Liver (tissue), 8 donors: ENCODE measurements at regions not wholly inside any gene's neighbourhood (a gene's known extent, or its start where the extent isn't known, plus 50 kb on each side); places are given as distances from the start of the nearest gene placed in this dataset.

Experiments used
- DNase-seq: peaks from one replicate; pipeline ENCODE4 v3.0.0-alpha.2; 2017; ENCODE audit warnings: low spot score
- H3K27ac ChIP-seq, 2 donors: one replicate each; pipeline ENCODE4 v1.7.0; 2013; ENCODE audit warnings: inconsistent platforms in 2 of 2, low read length in 2 of 2, control low read depth in 1 of 2, low read depth in 1 of 2, mild to moderate bottlenecking in 1 of 2
- H3K27me3 ChIP-seq, 4 donors: one replicate each; pipeline versions ENCODE4 v1.6.1 to v1.7.0; 2013; ENCODE audit warnings: low read length in 3 of 4, inconsistent platforms in 1 of 4, mild to moderate bottlenecking in 1 of 4, moderate library complexity in 1 of 4; ENCODE audit not compliant: control insufficient read depth in 4 of 4, insufficient read depth in 4 of 4
- H3K36me3 ChIP-seq, 4 donors: one replicate each; pipeline versions ENCODE4 v1.6.1 to v1.7.0; 2013; ENCODE audit warnings: low read length in 3 of 4, mild to moderate bottlenecking in 3 of 4, low read depth in 1 of 4, moderate library complexity in 1 of 4; ENCODE audit not compliant: control insufficient read depth in 4 of 4, insufficient read depth in 3 of 4
- H3K4me1 ChIP-seq, 4 donors: one replicate each; pipeline versions ENCODE4 v1.6.1 to v1.7.0; 2013; ENCODE audit warnings: low read length in 3 of 4, mild to moderate bottlenecking in 3 of 4, moderate library complexity in 1 of 4; ENCODE audit not compliant: control insufficient read depth in 4 of 4, insufficient read depth in 4 of 4
- H3K4me3 ChIP-seq, 3 donors: one replicate each; pipeline versions ENCODE4 v1.6.1 to v1.7.0; 2013; ENCODE audit warnings: low read length in 3 of 3, control low read depth in 1 of 3, low read depth in 1 of 3, mild to moderate bottlenecking in 1 of 3
- H3K9ac ChIP-seq, 2 donors: one replicate each; pipeline ENCODE4 v1.7.0; 2013; ENCODE audit warnings: low read length in 2 of 2, mild to moderate bottlenecking in 2 of 2, moderate library complexity in 2 of 2, control low read depth in 1 of 2, low read depth in 1 of 2
- H3K9me3 ChIP-seq, 4 donors: one replicate each; pipeline versions ENCODE4 v1.6.1 to v1.7.0; 2013; ENCODE audit warnings: low read length in 3 of 4; ENCODE audit not compliant: control insufficient read depth in 4 of 4
- EGR1 ChIP-seq, 2 donors: IDR thresholded peaks; 2 replicates each; pipeline ENCODE4 v1.6.1; 2016 to 2018; ENCODE audit warnings: antibody characterized with exemption in 2 of 2, low read depth in 2 of 2
- FOXA1 ChIP-seq: IDR thresholded peaks from 2 replicates; pipeline ENCODE4 v1.6.1; 2016; ENCODE audit warnings: antibody characterized with exemption
- FOXA2 ChIP-seq: IDR thresholded peaks from 2 replicates; pipeline ENCODE4 v1.6.1; 2016; ENCODE audit warnings: antibody characterized with exemption
- GABPA ChIP-seq, 2 donors: IDR thresholded peaks in 1 of 2; conservative IDR thresholded peaks in 1 of 2; 2 replicates each; pipeline ENCODE4 v1.6.1; 2016; ENCODE audit warnings: antibody characterized with exemption in 2 of 2, mild to moderate bottlenecking in 1 of 2, moderate library complexity in 1 of 2
- HNF4A ChIP-seq, 2 donors: conservative IDR thresholded peaks; 2 replicates each; pipeline ENCODE4 v1.6.1; 2016; ENCODE audit warnings: antibody characterized with exemption in 2 of 2, mild to moderate bottlenecking in 2 of 2
- HNF4G ChIP-seq: IDR thresholded peaks from 2 replicates; pipeline ENCODE4 v1.6.1; 2016; ENCODE audit warnings: antibody characterized with exemption
- JUND ChIP-seq, 2 donors: IDR thresholded peaks; 2 replicates each; pipeline ENCODE4 v1.6.1; 2016; ENCODE audit warnings: antibody characterized with exemption in 2 of 2
- MAX ChIP-seq: IDR thresholded peaks from 2 replicates; pipeline ENCODE4 v1.6.1; 2016; ENCODE audit warnings: antibody characterized with exemption
- NR2F2 ChIP-seq: IDR thresholded peaks from 2 replicates; pipeline ENCODE4 v1.6.1; 2016; ENCODE audit warnings: antibody characterized with exemption
- RAD21 ChIP-seq, 2 donors: IDR thresholded peaks; 2 replicates each; pipeline ENCODE4 v1.6.1; 2016; ENCODE audit warnings: antibody characterized with exemption in 2 of 2, mild to moderate bottlenecking in 2 of 2
- REST ChIP-seq: IDR thresholded peaks from 2 replicates; pipeline ENCODE4 v1.6.1; 2016; ENCODE audit warnings: antibody characterized with exemption, mild to moderate bottlenecking
- RXRA ChIP-seq, 2 donors: IDR thresholded peaks; 2 replicates each; pipeline ENCODE4 v1.6.1; 2017 to 2018; ENCODE audit warnings: antibody characterized with exemption in 2 of 2, mild to moderate bottlenecking in 1 of 2
- TAF1 ChIP-seq: conservative IDR thresholded peaks from 2 replicates; pipeline ENCODE4 v1.6.1; 2016; ENCODE audit warnings: antibody characterized with exemption, mild to moderate bottlenecking
- YY1 ChIP-seq: IDR thresholded peaks from 2 replicates; pipeline ENCODE4 v1.6.1; 2016; ENCODE audit warnings: antibody characterized with exemption, mild to moderate bottlenecking
- WGBS: extraction: QIAGEN DNeasy Blood & Tissue Kit; methylation state at CpG from one replicate; pipeline ENCODE4 v1.1.7; 2013; 5-methylcytosine and 5-hydroxymethylcytosine counted together
- TF ChIP-seq, protein P1 (sequence below): IDR thresholded peaks from 2 replicates; pipeline ENCODE4 v1.6.1; 2016; ENCODE audit warnings: antibody characterized with exemption
- TF ChIP-seq, protein P2 (sequence below): fragments of 150-350 bp; IDR thresholded peaks from 2 replicates; pipeline ENCODE4 v1.5.1; 2017; ENCODE audit warnings: improper control_type of control experiment, low read depth, low read length; ENCODE audit not compliant: missing input control
- TF ChIP-seq, protein P3 (sequence below): IDR thresholded peaks from 2 replicates; pipeline ENCODE4 v1.6.1; 2016; ENCODE audit warnings: antibody characterized with exemption
- donor health status: healthy.
- donor health status: healthy.
- donor health status: healthy.
- donor health status: healthy.
- donor health status: healthy.

- TF ChIP-seq TAF1 (no peak), MAX (no peak), FOXA2 (no peak)
- TF ChIP-seq, protein P1, sequence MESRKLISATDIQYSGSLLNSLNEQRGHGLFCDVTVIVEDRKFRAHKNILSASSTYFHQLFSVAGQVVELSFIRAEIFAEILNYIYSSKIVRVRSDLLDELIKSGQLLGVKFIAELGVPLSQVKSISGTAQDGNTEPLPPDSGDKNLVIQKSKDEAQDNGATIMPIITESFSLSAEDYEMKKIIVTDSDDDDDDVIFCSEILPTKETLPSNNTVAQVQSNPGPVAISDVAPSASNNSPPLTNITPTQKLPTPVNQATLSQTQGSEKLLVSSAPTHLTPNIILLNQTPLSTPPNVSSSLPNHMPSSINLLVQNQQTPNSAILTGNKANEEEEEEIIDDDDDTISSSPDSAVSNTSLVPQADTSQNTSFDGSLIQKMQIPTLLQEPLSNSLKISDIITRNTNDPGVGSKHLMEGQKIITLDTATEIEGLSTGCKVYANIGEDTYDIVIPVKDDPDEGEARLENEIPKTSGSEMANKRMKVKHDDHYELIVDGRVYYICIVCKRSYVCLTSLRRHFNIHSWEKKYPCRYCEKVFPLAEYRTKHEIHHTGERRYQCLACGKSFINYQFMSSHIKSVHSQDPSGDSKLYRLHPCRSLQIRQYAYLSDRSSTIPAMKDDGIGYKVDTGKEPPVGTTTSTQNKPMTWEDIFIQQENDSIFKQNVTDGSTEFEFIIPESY: no peak
These were observed 496.9 kb upstream of the STXBP6 start (continued) for GRCh38 chr14:25546826-25547225.

- 54% methylated on average over 2 of the region's 2 CpGs for WGBS
These were observed 488.0 kb upstream of the STXBP6 start for GRCh38 chr14:25537846-25538455.

GRCh38 chr14:25526290-25526689 is 476.3 kb upstream of the STXBP6 start:
- WGBS: 91% methylated on average over 2 of the region's 2 CpGs

More at GRCh38 chr14:25537846-25538455, 488.0 kb upstream of the STXBP6 start:
- no peak for DNase-seq
- TF ChIP-seq, protein P1: no peak
- TF ChIP-seq, protein P2, sequence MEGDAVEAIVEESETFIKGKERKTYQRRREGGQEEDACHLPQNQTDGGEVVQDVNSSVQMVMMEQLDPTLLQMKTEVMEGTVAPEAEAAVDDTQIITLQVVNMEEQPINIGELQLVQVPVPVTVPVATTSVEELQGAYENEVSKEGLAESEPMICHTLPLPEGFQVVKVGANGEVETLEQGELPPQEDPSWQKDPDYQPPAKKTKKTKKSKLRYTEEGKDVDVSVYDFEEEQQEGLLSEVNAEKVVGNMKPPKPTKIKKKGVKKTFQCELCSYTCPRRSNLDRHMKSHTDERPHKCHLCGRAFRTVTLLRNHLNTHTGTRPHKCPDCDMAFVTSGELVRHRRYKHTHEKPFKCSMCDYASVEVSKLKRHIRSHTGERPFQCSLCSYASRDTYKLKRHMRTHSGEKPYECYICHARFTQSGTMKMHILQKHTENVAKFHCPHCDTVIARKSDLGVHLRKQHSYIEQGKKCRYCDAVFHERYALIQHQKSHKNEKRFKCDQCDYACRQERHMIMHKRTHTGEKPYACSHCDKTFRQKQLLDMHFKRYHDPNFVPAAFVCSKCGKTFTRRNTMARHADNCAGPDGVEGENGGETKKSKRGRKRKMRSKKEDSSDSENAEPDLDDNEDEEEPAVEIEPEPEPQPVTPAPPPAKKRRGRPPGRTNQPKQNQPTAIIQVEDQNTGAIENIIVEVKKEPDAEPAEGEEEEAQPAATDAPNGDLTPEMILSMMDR: peak; percentile 76
- TF ChIP-seq, protein P3, sequence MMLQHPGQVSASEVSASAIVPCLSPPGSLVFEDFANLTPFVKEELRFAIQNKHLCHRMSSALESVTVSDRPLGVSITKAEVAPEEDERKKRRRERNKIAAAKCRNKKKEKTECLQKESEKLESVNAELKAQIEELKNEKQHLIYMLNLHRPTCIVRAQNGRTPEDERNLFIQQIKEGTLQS: no peak
- no peak for TF ChIP-seq TAF1
- TF ChIP-seq RAD21 (IDR thresholded peaks at IDR 0.05): peak; percentile 85 to 86
- no peak overlapping the region for H3K4me3 ChIP-seq
- H3K9me3 ChIP-seq: no peaks in the 10 kb centered on the region
- no peak overlapping the region for H3K27ac ChIP-seq
- no peaks in the 10 kb centered on the region for H3K36me3 ChIP-seq
- peaks cover 0 to 4% (median 0%) of the 10 kb centered on the region in 4 donors for H3K27me3 ChIP-seq
- no peak overlapping the region for H3K9ac ChIP-seq
- H3K4me1 ChIP-seq: no peaks in the 10 kb centered on the region

More at GRCh38 chr14:25526290-25526689, 476.3 kb upstream of the STXBP6 start:
- no peak for DNase-seq
- Histone ChIP-seq H3K27ac (no peak overlapping the region), H3K9ac (no peak overlapping the region), H3K36me3 (no peaks in the 10 kb centered on the region), H3K27me3 (peaks cover 0 to 3% (median 0%) of the 10 kb centered on the region in 4 donors), H3K4me1 (no peaks in the 10 kb centered on the region), H3K4me3 (no peak overlapping the region), H3K9me3 (no peaks in the 10 kb centered on the region)
- TF ChIP-seq NR2F2 (no peak), RAD21 (IDR thresholded peaks at IDR 0.05) (no peak), REST (no peak), YY1 (no peak), GABPA (IDR thresholded peaks at IDR 0.05 in 1 of 2, conservative IDR thresholded peaks at IDR 0.05 in 1 of 2) (no peak), FOXA1 (no peak), JUND (IDR thresholded peaks at IDR 0.05) (no peak), HNF4G (no peak), HNF4A (conservative IDR thresholded peaks at IDR 0.05) (no peak), EGR1 (IDR thresholded peaks at IDR 0.05; ENCODE audit: low read depth in 2 of 2) (no peak), RXRA (IDR thresholded peaks at IDR 0.05) (no peak), MAX (no peak), FOXA2 (no peak), TAF1 (no peak)
